ENCODE measurements at regions not wholly inside any gene's neighbourhood (a gene's known extent, or its start where the extent isn't known, plus 50 kb on each side); places are given as distances from the start of the nearest gene placed in this dataset.

- Histone ChIP-seq H2BK120ac (ENCODE audit: low read depth, low read length, poor library complexity, severe bottlenecking) (no peak overlapping the region), H3K4ac (ENCODE audit: low read depth, low read length) (no peak overlapping the region), H2BK20ac (ENCODE audit: low read depth, low read length, poor library complexity, severe bottlenecking) (no peak overlapping the region), H3K18ac (ENCODE audit: insufficient read length, low read depth, low read length) (no peak overlapping the region), H3K4me1 (ENCODE audit: insufficient read depth, low read length) (no peaks in the 10 kb centered on the region), H3K79me1 (ENCODE audit: insufficient read depth, low read depth, low read length, poor library complexity, severe bottlenecking) (no peaks in the 10 kb centered on the region), H3K4me2 (ENCODE audit: insufficient read depth, insufficient read length, low read length) (no peak overlapping the region), H4K20me1 (ENCODE audit: control insufficient read depth, insufficient read depth, insufficient read length) (no peaks in the 10 kb centered on the region), H3K56ac (ENCODE audit: insufficient read length, low read depth, low read length) (no peak overlapping the region), H3K23ac (ENCODE audit: insufficient read length, low read depth, low read length) (no peak overlapping the region), H3T11ph (ENCODE audit: low read length) (no peak overlapping the region), H3K14ac (ENCODE audit: insufficient read depth, low read length) (no peak overlapping the region), H2BK12ac (ENCODE audit: insufficient read length, low read depth, low read length) (no peak overlapping the region), H3K27ac (ENCODE audit: insufficient read length, low read depth, low read length) (no peak overlapping the region), H2AK5ac (ENCODE audit: insufficient read length, low read length) (no peak overlapping the region), H4K8ac (replicated peaks; ENCODE audit: insufficient read length, low read depth, low read length) (no peak overlapping the region), H3K9ac (ENCODE audit: extremely low read depth, insufficient read length, low read length) (no peak overlapping the region), H2BK15ac (ENCODE audit: low read depth, low read length) (no peak overlapping the region), H3K9me3 (ENCODE audit: control insufficient read depth, low read depth, low read length) (no peaks in the 10 kb centered on the region), H4K5ac (ENCODE audit: insufficient read length, low read depth, low read length) (no peak overlapping the region), H3K27me3 (ENCODE audit: insufficient read depth, low read length) (no peaks in the 10 kb centered on the region; the same call in 1 of the 2 replicates), H3K23me2 (ENCODE audit: insufficient read length, low read depth, low read length, poor library complexity, severe bottlenecking) (no peaks in the 10 kb centered on the region), H3K79me2 (ENCODE audit: insufficient read depth, low read length) (no peaks in the 10 kb centered on the region), H2BK5ac (ENCODE audit: insufficient read length, low read length) (no peak overlapping the region), H2AFZ (ENCODE audit: low read length) (peak overlapping the region; percentile 32), H4K91ac (ENCODE audit: insufficient read length, low read depth, low read length) (no peak overlapping the region)
- no peak for TF ChIP-seq CTCF (conservative IDR thresholded peaks at IDR 0.05)
- Mint-ChIP-seq H3K9me3 (peaks cover 0 to 3% of the 10 kb centered on the region in 2 experiments; a peak in 2 of 5 replicates), H3K4me3 (no peak overlapping the region), H3K27me3 (ENCODE audit: low read depth) (no peaks in the 10 kb centered on the region), H3K36me3 (ENCODE audit: insufficient read depth in 1 of 3, low read depth in 3 of 3) (peaks cover 0 to 13% (median 0%) of the 10 kb centered on the region in 3 experiments; a peak in 2 of 7 replicates), H3K27ac (no peak overlapping the region), H3K4me1 (peaks cover 0 to 4% of the 10 kb centered on the region in 2 experiments; a peak in 1 of 4 replicates)
- no peak for DNase-seq
- no CpG with 5 or more reads among the region's 1 CpG for WGBS (ENCODE audit: extremely low coverage, insufficient read length, low lambda C conversion rate)
Observed at GRCh38 chr9:104280711-104281110, 186.6 kb downstream of the SMC2 start.

All from H9 (cell line).